GM19463 (cell line): ENCODE measurements at regions not wholly inside any gene's neighbourhood (a gene's known extent, or its start where the extent isn't known, plus 50 kb on each side); places are given as distances from the start of the nearest gene placed in this dataset.

Source experiments
- ATAC-seq: cut with Tn5 transposase; IDR thresholded peaks from one replicate; pipeline ENCODE4 v1.9.1; 2021; ENCODE audit warnings: mild to moderate bottlenecking, moderate library complexity; ENCODE audit not compliant: unreplicated experiment

- ATAC-seq, result no peak
Observed at GRCh38 chr14:87186737-87187136, 806.2 kb downstream of the GALC start.

GRCh38 chr14:87185961-87186560 lies 806.9 kb downstream of the GALC start:
- no peak for ATAC-seq

GRCh38 chr14:87184180-87184579 lies 808.8 kb downstream of the GALC start:
- ATAC-seq, result no peak

GRCh38 chr14:87181288-87181687 lies 811.7 kb downstream of the GALC start:
- ATAC-seq, result no peak

- no peak for ATAC-seq
Observed at GRCh38 chr14:87179936-87180335, 813.0 kb downstream of the GALC start.

- ATAC-seq, result no peak
Observed at GRCh38 chr14:87178277-87178676, 814.7 kb downstream of the GALC start.

- no peak for ATAC-seq
Observed at GRCh38 chr14:87175175-87175574, 817.8 kb downstream of the GALC start.

GRCh38 chr14:87171141-87171540 lies 821.8 kb downstream of the GALC start:
- ATAC-seq, result no peak

GRCh38 chr14:87170179-87170578 lies 822.8 kb downstream of the GALC start:
- no peak for ATAC-seq

- ATAC-seq, result no peak
Observed at GRCh38 chr14:87169362-87169761, 823.6 kb downstream of the GALC start.

GRCh38 chr14:87161502-87161901 lies 831.5 kb downstream of the GALC start:
- no peak for ATAC-seq

- ATAC-seq, result no peak
Observed at GRCh38 chr14:87160989-87161388, 832.0 kb downstream of the GALC start.

- ATAC-seq, result no peak
Observed at GRCh38 chr14:87158283-87158682, 834.7 kb downstream of the GALC start.

GRCh38 chr14:87156878-87157277 lies 836.1 kb downstream of the GALC start:
- ATAC-seq, result no peak

GRCh38 chr14:87155856-87156488 lies 837.0 kb downstream of the GALC start:
- no peak for ATAC-seq

- ATAC-seq, result no peak
Observed at GRCh38 chr14:87153901-87154300, 839.1 kb downstream of the GALC start.

- no peak for ATAC-seq
Observed at GRCh38 chr14:87153391-87153790, 839.6 kb downstream of the GALC start.

- no peak for ATAC-seq
Observed at GRCh38 chr14:87152693-87153092, 840.3 kb downstream of the GALC start.

GRCh38 chr14:87149583-87150354 lies 843.2 kb downstream of the GALC start:
- no peak for ATAC-seq

GRCh38 chr14:87148655-87149054 lies 844.3 kb downstream of the GALC start:
- ATAC-seq, result no peak

GRCh38 chr14:87142551-87143211 lies 850.3 kb downstream of the GALC start:
- ATAC-seq, result no peak

GRCh38 chr14:87141801-87142200 lies 851.2 kb downstream of the GALC start:
- no peak for ATAC-seq
